GM21576 (cell line): ENCODE measurements at regions not wholly inside any gene's neighbourhood (a gene's known extent, or its start where the extent isn't known, plus 50 kb on each side); places are given as distances from the start of the nearest gene placed in this dataset.

Experiments used
- ATAC-seq: cut with Tn5 transposase; IDR thresholded peaks from one replicate; pipeline ENCODE4 v1.9.1; 2021; ENCODE audit warnings: mild to moderate bottlenecking, moderate library complexity; ENCODE audit not compliant: unreplicated experiment

DNA sequence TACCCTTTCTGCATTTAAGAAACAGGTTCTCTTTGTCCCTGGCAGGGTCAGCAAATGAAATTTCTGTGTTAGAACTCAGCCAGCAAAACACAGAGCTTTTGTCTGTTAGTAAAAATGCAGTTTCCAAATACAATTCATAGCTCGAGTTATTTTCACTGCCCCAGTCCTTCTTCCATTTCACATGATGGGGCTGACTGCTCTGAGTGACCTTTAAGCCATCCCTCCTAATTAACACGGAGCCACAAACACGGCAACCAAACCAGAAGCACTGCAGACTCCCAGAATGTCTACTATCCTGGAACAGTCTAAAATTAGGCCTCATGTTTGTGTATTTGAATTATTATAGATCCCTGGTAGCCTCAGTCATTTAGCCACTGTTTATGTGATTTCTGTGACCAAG is 99.1 kb upstream of the RGS4 start:
- no peak for ATAC-seq

DNA sequence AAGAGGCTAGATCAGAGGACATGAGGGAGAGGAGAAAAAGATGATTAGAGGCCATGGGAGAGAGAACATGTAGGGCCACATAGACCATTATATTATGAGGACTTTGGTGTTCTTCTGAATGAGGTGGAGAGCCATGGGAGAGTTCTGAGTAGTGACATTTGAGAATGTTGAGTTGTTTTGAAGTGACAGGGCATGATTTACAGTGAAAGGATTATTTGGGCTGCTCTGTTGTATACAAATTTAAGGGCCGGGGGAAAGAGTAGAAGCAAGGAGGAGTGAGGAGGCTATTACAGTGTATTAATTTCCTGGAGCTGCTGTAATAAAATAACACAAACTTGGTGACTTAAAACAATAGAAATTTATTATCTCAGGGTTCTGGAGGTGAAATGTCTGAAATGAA is 102.5 kb upstream of the RGS4 start:
- no peak for ATAC-seq

DNA sequence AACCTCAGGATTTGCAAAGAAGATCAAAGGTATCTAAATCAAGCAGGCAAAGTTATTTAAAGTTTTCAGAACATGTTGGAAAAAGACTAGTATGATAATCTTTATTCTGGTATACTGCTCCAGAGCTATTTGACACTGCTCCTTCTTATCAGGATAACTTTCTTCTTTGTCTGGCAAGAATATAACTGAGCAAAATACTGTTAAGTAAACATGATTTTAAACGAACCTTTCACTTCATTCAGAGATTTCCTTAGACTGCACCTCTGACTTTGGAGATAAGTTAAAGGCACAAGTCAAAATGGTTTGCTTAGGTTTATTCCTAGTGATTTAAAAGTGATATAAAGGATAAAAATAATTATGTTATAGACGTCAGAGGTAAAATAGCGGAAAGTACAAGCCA is 103.9 kb upstream of the CCDC190 start:
- no peak for ATAC-seq

DNA sequence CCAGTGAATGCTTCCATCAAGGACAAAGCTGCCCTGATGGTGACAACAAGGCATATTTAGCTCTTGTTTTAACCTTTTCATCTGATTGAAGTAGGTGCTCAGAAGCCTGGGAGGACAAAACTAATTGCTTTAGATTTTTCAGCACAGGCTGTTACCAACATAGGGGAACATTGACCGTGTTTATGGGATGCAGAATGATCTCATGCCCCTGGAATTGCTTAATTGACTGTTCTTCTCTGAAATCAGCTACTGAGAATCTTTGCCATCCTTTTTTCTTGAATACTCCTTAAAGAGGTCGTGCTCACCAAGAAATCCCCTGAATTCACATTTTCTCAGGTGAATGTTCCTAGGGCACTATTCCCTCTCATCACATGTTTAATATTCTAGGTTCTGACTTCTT is 95.9 kb upstream of the CCDC190 start:
- ATAC-seq = no peak

- ATAC-seq = no peak
Measured at GRCh38 chr1:162954824-162955223, 93.8 kb upstream of the CCDC190 start.

GRCh38 chr1:162952956-162953355 is 92.0 kb upstream of the CCDC190 start:
- ATAC-seq = no peak

DNA sequence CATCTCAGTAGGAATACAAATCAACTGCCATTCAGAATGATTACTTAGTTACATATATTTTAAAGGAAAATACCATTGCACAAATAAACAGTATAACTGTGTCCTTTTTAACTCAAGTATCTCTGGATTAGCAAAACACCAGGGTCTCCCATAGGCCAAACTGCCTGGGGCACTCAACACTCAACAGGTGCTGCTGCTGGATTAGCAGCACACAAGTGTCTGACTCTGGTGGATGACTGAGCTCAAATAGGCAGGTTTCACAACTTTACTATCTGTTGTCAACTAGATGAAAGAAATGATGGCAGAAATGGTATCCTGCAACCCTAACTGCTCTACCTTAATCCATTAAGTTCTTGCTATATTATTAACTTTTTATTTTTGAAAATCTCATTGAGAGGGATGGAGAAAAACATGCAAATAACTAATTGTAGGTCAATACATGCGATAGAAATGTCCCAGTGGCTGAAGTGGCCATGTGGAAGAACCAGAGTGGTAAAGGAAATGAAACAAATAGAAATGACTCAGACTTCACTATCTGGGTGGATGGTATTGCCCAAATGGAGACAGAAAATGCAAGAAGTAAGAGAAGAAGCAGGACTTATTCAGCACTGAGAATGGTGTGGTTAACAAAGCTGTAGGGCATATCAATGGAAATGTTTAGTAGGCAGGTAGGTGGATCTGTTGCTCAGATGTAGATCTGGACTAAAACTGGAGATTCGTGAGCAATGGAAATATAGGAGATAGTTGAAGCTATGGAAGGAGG is 90.8 kb upstream of the CCDC190 start:
- peak; percentile 97 for ATAC-seq

DNA sequence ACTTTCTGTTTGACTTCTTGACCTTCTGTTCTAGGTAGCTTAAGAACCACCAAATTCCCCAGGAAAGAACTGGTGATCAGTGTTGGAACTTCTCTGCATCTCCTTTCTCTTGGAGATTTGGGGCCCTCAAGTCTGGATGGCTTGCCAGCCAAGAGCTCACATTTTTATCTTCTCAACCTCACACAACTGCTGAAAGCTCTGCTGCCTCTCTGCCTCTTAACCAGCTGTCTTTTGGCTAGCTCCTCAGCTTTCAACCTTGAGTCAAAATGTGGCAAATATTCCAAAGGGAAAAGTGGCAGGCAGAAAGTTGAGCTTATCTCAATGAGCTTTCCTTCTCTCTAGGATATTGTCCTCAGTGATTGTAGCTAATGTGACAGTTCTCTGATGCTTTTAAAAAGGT is 89.2 kb upstream of the CCDC190 start:
- ATAC-seq = no peak

DNA sequence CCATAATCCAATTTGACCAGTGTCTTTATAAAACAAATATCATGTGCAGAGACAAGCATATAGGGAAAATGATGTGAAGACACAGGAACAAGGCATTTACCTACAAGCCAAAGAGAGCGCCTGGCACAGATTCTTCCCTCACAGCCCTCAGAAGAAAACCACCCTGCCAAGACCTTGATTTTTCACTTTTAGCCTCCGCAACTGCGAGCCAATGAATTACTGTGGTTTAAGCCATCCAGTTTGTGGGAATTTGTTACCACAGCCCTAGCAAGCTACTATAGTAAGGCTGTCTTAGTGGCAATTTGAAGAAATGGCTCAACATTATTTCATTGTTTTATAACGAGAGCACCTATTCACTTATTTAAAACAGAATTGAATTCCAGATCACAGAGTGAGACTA is 85.7 kb upstream of the CCDC190 start:
- no peak for ATAC-seq

DNA sequence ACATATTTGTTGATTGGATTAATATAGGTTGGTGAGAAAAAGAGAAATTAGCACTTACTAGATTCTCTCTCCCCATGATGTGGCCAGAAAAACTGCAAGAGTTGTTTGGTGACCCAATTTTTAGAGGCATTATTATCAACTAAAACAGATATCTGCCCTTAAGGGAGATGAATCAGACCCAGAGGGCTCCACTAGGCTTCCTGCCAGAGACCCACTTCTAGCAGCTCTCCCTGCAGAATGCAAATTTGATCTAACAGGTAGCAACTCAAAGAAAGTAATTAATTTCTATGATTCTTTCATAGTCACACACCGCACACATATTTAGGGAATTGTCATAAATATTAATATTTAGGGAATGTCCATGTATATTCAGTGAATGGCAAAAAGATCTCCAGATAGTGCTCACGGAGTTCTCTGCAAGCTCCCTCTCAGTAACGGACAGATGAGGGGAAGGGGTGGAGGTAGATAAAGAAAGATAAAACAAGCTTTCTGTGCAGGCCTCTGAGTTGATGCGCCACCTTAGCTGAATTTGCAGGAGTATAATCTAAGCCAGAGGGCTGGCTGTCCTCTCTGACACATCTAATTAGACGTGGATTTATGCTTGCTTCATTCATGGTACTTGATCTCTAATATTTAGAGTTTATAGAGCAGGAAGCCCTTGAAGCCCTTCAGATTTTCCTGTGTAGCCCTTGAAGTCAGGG is 84.1 kb upstream of the CCDC190 start:
- no peak for ATAC-seq

- no peak for ATAC-seq
Measured at GRCh38 chr1:162943622-162944021, 82.6 kb upstream of the CCDC190 start.

DNA sequence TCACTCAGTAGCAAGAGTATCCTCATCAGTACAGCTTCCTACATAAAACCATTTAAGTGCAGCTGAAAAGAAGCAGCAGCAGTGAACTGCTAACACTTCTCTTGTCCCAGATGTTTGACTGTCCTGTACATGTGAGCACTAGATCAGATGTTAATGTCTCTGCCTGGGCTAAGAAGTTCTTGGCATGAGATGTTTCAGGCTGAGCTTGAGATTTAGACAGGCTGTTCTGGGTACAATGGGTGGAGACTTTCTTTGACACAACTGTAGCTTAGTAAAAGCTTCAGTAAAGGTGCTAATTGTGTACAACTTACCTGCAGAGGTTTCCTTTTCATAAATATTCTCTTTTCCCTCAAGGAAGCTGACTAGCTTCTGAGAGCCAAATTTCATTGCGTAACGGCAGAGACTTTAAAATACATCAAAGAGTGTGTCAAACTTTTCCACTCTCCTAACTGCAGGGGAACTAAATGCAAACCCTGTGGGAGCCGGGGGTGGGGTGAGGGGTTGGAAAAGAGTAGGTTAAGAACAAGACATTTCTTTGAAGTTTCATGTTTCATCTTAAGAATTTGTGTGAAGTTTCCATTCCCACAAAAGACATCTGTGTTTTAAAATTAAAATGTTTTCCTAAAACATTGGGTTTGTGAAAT is 82.1 kb upstream of the CCDC190 start:
- ATAC-seq = no peak

- no peak for ATAC-seq
Measured at GRCh38 chr1:162941024-162941423, 80.0 kb upstream of the CCDC190 start.

DNA sequence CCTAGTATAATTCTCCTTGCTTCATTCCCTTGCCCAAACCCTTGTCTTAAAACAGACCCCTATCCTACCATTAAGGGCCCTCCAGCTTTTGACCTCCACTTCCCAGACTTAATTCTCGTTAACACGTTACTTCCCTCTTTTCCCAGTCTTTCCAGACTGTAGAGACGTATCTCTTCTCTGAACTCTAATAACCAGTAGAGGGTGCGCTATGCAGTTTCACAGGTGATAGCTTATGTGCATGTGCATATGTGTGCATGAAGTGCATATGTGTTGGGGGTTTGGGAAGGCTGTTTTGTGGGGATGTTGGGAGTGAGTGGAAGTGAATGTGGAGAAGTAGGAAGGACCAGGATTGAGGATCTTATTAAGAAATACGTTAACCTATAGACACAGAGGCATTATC is 78.1 kb upstream of the CCDC190 start:
- no peak for ATAC-seq

- ATAC-seq = no peak
Measured at GRCh38 chr1:162937716-162938395, 76.9 kb upstream of the CCDC190 start.

DNA sequence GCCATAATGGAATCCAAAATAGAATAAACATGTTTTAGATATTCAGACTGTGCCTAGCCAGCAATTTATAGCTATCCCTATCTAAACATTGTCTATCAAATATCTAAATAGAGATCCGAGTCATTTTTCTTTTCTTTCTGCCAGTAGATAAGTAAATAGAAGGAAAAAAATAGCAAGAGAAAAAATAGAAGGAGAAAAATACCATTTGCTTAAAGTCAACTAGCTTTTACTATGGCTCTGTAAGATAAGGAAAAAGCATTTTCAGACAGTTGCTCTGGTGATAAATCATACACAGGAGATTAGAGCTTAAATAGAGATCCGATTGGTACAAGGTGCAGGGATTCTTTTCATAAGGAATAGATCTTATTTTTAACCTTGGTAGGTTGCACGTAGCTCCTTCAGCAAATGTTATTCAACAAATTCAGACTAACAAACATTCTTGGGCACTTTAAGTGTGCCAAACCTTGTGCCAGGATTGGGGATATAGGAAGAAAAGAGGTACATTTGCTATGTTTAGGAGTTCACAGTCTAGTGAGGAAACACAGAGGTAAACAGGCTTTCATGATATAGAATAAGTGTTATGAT is 70.1 kb upstream of the CCDC190 start:
- no peak for ATAC-seq

GRCh38 chr1:162930532-162930931 is 69.6 kb upstream of the CCDC190 start:
- ATAC-seq = no peak

DNA sequence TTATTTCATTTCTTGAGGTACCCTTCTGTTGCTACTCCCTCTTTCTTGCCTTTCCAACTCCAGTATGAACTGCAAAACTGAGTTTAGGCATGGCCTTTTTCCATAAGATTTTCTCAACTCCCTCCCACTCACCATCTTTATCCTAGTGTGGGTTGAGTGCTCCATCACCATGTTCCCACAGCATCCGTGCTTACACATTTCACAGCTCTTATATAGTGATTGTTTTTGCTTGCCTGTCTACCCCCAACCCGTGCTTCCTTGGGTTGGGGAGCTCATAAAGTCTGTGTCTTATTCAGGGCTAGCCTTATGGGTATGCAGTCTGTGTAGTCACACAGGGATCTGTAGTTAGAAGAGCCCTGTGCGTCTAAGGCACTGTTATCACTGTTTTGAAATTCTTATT is 68.2 kb upstream of the CCDC190 start:
- ATAC-seq = no peak

GRCh38 chr1:162928141-162928540 is 67.2 kb upstream of the CCDC190 start:
- no peak for ATAC-seq

DNA sequence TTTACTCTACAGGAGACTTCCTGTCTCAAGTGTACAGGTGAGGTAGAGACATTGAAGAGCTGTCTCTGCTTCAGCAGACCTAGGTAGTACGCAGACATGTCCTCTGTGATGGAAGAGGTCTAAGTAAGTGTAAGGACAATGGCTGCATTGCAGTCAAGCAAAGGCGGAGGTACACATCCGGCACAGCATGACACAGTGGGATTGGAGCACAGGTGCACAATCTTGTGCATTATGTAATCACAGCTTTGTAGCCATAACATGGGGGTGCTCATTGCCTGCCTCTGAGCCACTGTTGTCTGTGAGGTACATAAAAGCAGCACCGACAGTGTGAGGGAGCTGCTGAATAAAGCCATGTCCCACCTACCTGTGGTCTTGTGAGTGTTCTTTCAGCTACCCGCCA is 66.4 kb upstream of the CCDC190 start:
- no peak for ATAC-seq

- ATAC-seq = no peak
Measured at GRCh38 chr1:162926906-162927305, 65.9 kb upstream of the CCDC190 start.
